Ishikawa (cell line): ENCODE measurements at regions not wholly inside any gene's neighbourhood (a gene's known extent, or its start where the extent isn't known, plus 50 kb on each side); places are given as distances from the start of the nearest gene placed in this dataset.

Experiments
- CEBPB ChIP-seq: IDR thresholded peaks from 2 replicates; pipeline ENCODE4 v1.6.1; 2012
- CREB1 ChIP-seq: IDR thresholded peaks from 2 replicates; pipeline ENCODE4 v1.6.1; 2012; ENCODE audit warnings: low read depth
- EGR1 ChIP-seq: IDR thresholded peaks from 2 replicates; pipeline ENCODE4 v1.6.1; 2012
- EP300 ChIP-seq: IDR thresholded peaks from 2 replicates; pipeline ENCODE4 v1.6.1; 2012; ENCODE audit warnings: borderline replicate concordance
- FOXM1 ChIP-seq: IDR thresholded peaks from 2 replicates; pipeline ENCODE4 v1.6.1; 2012; ENCODE audit warnings: low read depth, borderline replicate concordance
- MAX ChIP-seq: IDR thresholded peaks from 2 replicates; pipeline ENCODE4 v1.6.1; 2012
- NFIC ChIP-seq: IDR thresholded peaks from 2 replicates; pipeline ENCODE4 v1.6.1; 2012
- RAD21 ChIP-seq: IDR thresholded peaks from 2 replicates; pipeline ENCODE4 v1.6.1; 2012; ENCODE audit warnings: low read depth
- TAF1 ChIP-seq: IDR thresholded peaks from 2 replicates; pipeline ENCODE4 v1.6.1; 2012; ENCODE audit warnings: low read depth, mild to moderate bottlenecking
- TCF12 ChIP-seq: IDR thresholded peaks from 2 replicates; pipeline ENCODE4 v1.6.1; 2012; ENCODE audit warnings: low read depth
- TEAD4 ChIP-seq: IDR thresholded peaks from 2 replicates; pipeline ENCODE4 v1.6.1; 2012
- YY1 ChIP-seq: IDR thresholded peaks from 2 replicates; pipeline ENCODE4 v1.6.1; 2012; ENCODE audit warnings: low read depth
- ZBTB7A ChIP-seq: IDR thresholded peaks from 2 replicates; pipeline ENCODE4 v1.6.1; 2012; ENCODE audit warnings: low read depth
- TF ChIP-seq, protein P1 (sequence below): IDR thresholded peaks from 2 replicates; pipeline ENCODE4 v1.6.1; 2012
- TF ChIP-seq, protein P2 (sequence below): IDR thresholded peaks from 2 replicates; pipeline ENCODE4 v1.6.1; 2012; ENCODE audit warnings: low read depth, mild to moderate bottlenecking

- TF ChIP-seq YY1: no peak
- TF ChIP-seq TAF1: no peak
- TF ChIP-seq CEBPB: no peak
- TF ChIP-seq TCF12: no peak
- no peak for TF ChIP-seq EP300
- TF ChIP-seq ZBTB7A: no peak
- no peak for TF ChIP-seq CREB1
- TF ChIP-seq, protein P1, sequence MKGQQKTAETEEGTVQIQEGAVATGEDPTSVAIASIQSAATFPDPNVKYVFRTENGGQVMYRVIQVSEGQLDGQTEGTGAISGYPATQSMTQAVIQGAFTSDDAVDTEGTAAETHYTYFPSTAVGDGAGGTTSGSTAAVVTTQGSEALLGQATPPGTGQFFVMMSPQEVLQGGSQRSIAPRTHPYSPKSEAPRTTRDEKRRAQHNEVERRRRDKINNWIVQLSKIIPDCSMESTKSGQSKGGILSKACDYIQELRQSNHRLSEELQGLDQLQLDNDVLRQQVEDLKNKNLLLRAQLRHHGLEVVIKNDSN: no peak
- TF ChIP-seq FOXM1: no peak
- no peak for TF ChIP-seq NFIC
- TF ChIP-seq EGR1: no peak
- TF ChIP-seq, protein P2, sequence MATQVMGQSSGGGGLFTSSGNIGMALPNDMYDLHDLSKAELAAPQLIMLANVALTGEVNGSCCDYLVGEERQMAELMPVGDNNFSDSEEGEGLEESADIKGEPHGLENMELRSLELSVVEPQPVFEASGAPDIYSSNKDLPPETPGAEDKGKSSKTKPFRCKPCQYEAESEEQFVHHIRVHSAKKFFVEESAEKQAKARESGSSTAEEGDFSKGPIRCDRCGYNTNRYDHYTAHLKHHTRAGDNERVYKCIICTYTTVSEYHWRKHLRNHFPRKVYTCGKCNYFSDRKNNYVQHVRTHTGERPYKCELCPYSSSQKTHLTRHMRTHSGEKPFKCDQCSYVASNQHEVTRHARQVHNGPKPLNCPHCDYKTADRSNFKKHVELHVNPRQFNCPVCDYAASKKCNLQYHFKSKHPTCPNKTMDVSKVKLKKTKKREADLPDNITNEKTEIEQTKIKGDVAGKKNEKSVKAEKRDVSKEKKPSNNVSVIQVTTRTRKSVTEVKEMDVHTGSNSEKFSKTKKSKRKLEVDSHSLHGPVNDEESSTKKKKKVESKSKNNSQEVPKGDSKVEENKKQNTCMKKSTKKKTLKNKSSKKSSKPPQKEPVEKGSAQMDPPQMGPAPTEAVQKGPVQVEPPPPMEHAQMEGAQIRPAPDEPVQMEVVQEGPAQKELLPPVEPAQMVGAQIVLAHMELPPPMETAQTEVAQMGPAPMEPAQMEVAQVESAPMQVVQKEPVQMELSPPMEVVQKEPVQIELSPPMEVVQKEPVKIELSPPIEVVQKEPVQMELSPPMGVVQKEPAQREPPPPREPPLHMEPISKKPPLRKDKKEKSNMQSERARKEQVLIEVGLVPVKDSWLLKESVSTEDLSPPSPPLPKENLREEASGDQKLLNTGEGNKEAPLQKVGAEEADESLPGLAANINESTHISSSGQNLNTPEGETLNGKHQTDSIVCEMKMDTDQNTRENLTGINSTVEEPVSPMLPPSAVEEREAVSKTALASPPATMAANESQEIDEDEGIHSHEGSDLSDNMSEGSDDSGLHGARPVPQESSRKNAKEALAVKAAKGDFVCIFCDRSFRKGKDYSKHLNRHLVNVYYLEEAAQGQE: no peak
- no peak for TF ChIP-seq MAX
- no peak for TF ChIP-seq TEAD4
- no peak for TF ChIP-seq RAD21
Observed at GRCh38 chr5:67319935-67320725, 123.5 kb upstream of the CD180 start.

GRCh38 chr5:67318746-67319145 lies 122.1 kb upstream of the CD180 start:
- TF ChIP-seq EP300 (no peak), EGR1 (no peak), FOXM1 (no peak), TCF12 (no peak), TEAD4 (no peak), RAD21 (no peak), ZBTB7A (no peak), MAX (no peak), TAF1 (no peak), NFIC (no peak), YY1 (no peak), CREB1 (no peak), CEBPB (no peak)
- TF ChIP-seq, protein P2: no peak
- TF ChIP-seq, protein P1: no peak

- TF ChIP-seq FOXM1 (no peak), CREB1 (no peak), NFIC (no peak), EP300 (no peak), CEBPB (no peak), TCF12 (no peak)
Observed at GRCh38 chr5:67317603-67318002, 121.0 kb upstream of the CD180 start.

DNA sequence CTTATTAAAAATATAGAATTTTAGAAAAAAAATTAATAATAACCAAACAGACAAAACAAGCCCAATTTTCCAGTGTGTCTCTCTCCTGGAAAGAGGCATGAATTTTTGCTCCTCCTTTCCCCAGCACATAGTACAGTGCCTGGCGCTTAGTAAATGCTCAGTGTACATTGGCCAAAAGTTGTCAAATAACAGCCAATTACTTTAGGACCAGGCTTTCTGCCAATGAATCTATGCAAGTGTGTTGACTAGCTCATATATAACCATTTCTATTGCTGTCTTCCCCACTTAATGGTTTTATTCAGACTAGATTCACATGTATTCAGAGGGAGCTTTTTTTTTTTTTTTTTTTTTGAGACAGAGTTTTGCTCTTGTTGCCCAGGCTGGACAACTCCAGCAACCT lies 120.1 kb upstream of the CD180 start:
- TF ChIP-seq NFIC (no peak), EGR1 (no peak), YY1 (no peak), FOXM1 (no peak), TCF12 (no peak), MAX (no peak), ZBTB7A (no peak), TEAD4 (no peak), CREB1 (no peak), RAD21 (no peak), EP300 (no peak), CEBPB (no peak), TAF1 (no peak)
- TF ChIP-seq, protein P1: no peak
- TF ChIP-seq, protein P2: no peak
